ENCODE measurements at regions not wholly inside any gene's neighbourhood (a gene's known extent, or its start where the extent isn't known, plus 50 kb on each side); places are given as distances from the start of the nearest gene placed in this dataset.

- H3K36me3 Mint-ChIP-seq (ENCODE audit: insufficient read depth): no peaks in the 10 kb centered on the region
- H3K4me3 Mint-ChIP-seq (ENCODE audit: low read depth): no peak overlapping the region
- H3K4me1 Mint-ChIP-seq (ENCODE audit: low read depth): peaks cover 10% of the 10 kb centered on the region
- no peaks in the 10 kb centered on the region for H3K27me3 Mint-ChIP-seq
- H3K9me3 Mint-ChIP-seq (ENCODE audit: low read depth): peaks cover 7% of the 10 kb centered on the region
- no peak for DNase-seq (ENCODE audit: low spot score, unreplicated experiment)
- H3K27ac Mint-ChIP-seq: no peak overlapping the region
- TF ChIP-seq, protein P1, sequence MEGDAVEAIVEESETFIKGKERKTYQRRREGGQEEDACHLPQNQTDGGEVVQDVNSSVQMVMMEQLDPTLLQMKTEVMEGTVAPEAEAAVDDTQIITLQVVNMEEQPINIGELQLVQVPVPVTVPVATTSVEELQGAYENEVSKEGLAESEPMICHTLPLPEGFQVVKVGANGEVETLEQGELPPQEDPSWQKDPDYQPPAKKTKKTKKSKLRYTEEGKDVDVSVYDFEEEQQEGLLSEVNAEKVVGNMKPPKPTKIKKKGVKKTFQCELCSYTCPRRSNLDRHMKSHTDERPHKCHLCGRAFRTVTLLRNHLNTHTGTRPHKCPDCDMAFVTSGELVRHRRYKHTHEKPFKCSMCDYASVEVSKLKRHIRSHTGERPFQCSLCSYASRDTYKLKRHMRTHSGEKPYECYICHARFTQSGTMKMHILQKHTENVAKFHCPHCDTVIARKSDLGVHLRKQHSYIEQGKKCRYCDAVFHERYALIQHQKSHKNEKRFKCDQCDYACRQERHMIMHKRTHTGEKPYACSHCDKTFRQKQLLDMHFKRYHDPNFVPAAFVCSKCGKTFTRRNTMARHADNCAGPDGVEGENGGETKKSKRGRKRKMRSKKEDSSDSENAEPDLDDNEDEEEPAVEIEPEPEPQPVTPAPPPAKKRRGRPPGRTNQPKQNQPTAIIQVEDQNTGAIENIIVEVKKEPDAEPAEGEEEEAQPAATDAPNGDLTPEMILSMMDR (IDR thresholded peaks at IDR 0.05; ENCODE audit: unreplicated experiment): no peak
Measured at GRCh38 chr11:36837831-36838437, 239.9 kb upstream of the RAG2 start.

GRCh38 chr11:36825251-36825650 is 227.2 kb upstream of the RAG2 start:
- H3K27me3 Mint-ChIP-seq: peaks cover 3% of the 10 kb centered on the region
- TF ChIP-seq, protein P1 (IDR thresholded peaks at IDR 0.05; ENCODE audit: unreplicated experiment): no peak
- no peak overlapping the region for H3K27ac Mint-ChIP-seq
- no peaks in the 10 kb centered on the region for H3K4me1 Mint-ChIP-seq (ENCODE audit: low read depth)
- no peak overlapping the region for H3K4me3 Mint-ChIP-seq (ENCODE audit: low read depth)
- no peak for DNase-seq (ENCODE audit: low spot score, unreplicated experiment)
- no peaks in the 10 kb centered on the region for H3K36me3 Mint-ChIP-seq (ENCODE audit: insufficient read depth)
- no peaks in the 10 kb centered on the region for H3K9me3 Mint-ChIP-seq (ENCODE audit: low read depth)

- Mint-ChIP-seq H3K4me3 (ENCODE audit: low read depth) (no peak overlapping the region), H3K27ac (no peak overlapping the region), H3K4me1 (ENCODE audit: low read depth) (no peaks in the 10 kb centered on the region), H3K36me3 (ENCODE audit: insufficient read depth) (no peaks in the 10 kb centered on the region), H3K27me3 (peaks cover 3% of the 10 kb centered on the region), H3K9me3 (ENCODE audit: low read depth) (peaks cover 4% of the 10 kb centered on the region)
- TF ChIP-seq, protein P1 (IDR thresholded peaks at IDR 0.05; ENCODE audit: unreplicated experiment): no peak
- DNase-seq (ENCODE audit: low spot score, unreplicated experiment): no peak
Measured at GRCh38 chr11:36824349-36824748, 226.3 kb upstream of the RAG2 start.

DNA sequence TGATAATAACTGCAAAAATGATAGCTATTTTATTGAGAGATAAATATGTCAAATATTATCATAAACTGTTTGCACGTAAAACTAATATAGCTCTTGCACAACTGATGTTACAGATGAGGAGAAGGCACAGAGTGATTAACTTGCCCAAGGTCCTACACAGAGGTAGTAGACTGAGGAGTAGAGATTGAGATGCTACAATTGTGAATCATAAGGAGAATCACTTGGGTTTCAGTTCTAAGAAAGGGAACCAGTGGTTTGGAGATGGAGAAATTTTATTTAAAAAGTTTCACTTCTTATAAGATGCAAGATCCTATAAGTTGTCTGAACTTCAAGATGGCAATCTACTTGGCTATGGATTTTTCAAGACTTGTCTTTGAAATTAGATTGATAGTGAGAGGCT is 224.8 kb upstream of the RAG2 start:
- H3K27ac Mint-ChIP-seq: no peak overlapping the region
- TF ChIP-seq, protein P1 (IDR thresholded peaks at IDR 0.05; ENCODE audit: unreplicated experiment): no peak

DNA sequence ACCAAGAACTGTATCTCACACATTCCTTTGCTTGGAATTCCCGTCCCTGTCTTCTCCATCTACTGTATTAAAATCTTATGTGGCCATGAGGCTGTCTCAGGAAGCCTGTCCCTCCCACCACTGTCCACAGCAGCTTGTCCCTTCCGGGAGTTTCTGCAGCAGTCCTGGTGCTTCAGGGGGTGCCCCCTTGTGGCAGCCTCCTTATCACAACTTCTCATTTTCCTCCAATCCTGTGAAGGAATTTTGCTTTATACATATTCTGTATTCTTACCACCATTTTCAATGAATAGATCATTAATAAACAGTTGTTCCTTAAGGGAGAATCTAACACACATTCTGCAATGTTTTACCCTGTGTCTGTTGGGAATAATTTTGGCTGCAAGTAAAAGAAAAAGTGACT is 220.4 kb upstream of the RAG2 start:
- Mint-ChIP-seq H3K9me3 (ENCODE audit: low read depth) (peaks cover 4% of the 10 kb centered on the region), H3K27me3 (no peaks in the 10 kb centered on the region), H3K27ac (no peak overlapping the region), H3K4me3 (ENCODE audit: low read depth) (no peak overlapping the region), H3K36me3 (ENCODE audit: insufficient read depth) (no peaks in the 10 kb centered on the region), H3K4me1 (ENCODE audit: low read depth) (no peaks in the 10 kb centered on the region)
- DNase-seq (ENCODE audit: low spot score, unreplicated experiment): no peak
- TF ChIP-seq, protein P1 (IDR thresholded peaks at IDR 0.05; ENCODE audit: unreplicated experiment): peak; percentile 39

More for the DNA sequence above, 224.8 kb upstream of the RAG2 start:
- DNase-seq (ENCODE audit: low spot score, unreplicated experiment): no peak
- no peaks in the 10 kb centered on the region for H3K36me3 Mint-ChIP-seq (ENCODE audit: insufficient read depth)
- peaks cover 4% of the 10 kb centered on the region for H3K9me3 Mint-ChIP-seq (ENCODE audit: low read depth)
- H3K4me1 Mint-ChIP-seq (ENCODE audit: low read depth): no peaks in the 10 kb centered on the region
- peaks cover 3% of the 10 kb centered on the region for H3K27me3 Mint-ChIP-seq
- H3K4me3 Mint-ChIP-seq (ENCODE audit: low read depth): no peak overlapping the region
